A673 (cell line): ENCODE measurements at regions not wholly inside any gene's neighbourhood (a gene's known extent, or its start where the extent isn't known, plus 50 kb on each side); places are given as distances from the start of the nearest gene placed in this dataset.

Experiments
- CTCF ChIP-seq: fragments of 300-800, 200-600 bp; sonication (generic); conservative IDR thresholded peaks from 2 replicates; pipeline ENCODE4 v1.5.1; 2017; ENCODE audit warnings: low read depth, mild to moderate bottlenecking, antibody characterized with exemption, low read length, moderate library complexity, mixed read lengths
- EZH2 ChIP-seq: fragments of 200-600 bp; sonication (generic); IDR thresholded peaks from 2 replicates; pipeline ENCODE4 v1.6.1; 2017; ENCODE audit warnings: borderline replicate concordance, low read depth, mild to moderate bottlenecking, mixed read lengths, antibody characterized with exemption, low read length; ENCODE audit not compliant: poor library complexity, severe bottlenecking

GRCh38 chr12:53828598-53828997, 76.8 kb upstream of the CISTR start:
- TF ChIP-seq CTCF (no peak), EZH2 (no peak)
